GM18511 (cell line): ENCODE measurements at regions not wholly inside any gene's neighbourhood (a gene's known extent, or its start where the extent isn't known, plus 50 kb on each side); places are given as distances from the start of the nearest gene placed in this dataset.
"Not testable (repeated sequence)": the region's sequence is repeated elsewhere in the genome, so short reads cannot be mapped to it uniquely, and the experiment has no call there.

Source experiments
- ATAC-seq: cut with Tn5 transposase; IDR thresholded peaks from one replicate; pipeline ENCODE4 v1.9.1; 2021; ENCODE audit warnings: mild to moderate bottlenecking, moderate library complexity; ENCODE audit not compliant: unreplicated experiment

- no peak for ATAC-seq
Observed at GRCh38 chr13:61664801-61665705, 249.4 kb upstream of the PCDH20 start.

GRCh38 chr13:61654481-61654880 is 238.8 kb upstream of the PCDH20 start:
- ATAC-seq = no peak

GRCh38 chr13:61648547-61648946 is 232.9 kb upstream of the PCDH20 start:
- ATAC-seq = no peak

GRCh38 chr13:61612192-61612591 is 196.5 kb upstream of the PCDH20 start:
- no peak for ATAC-seq

- no peak for ATAC-seq
Observed at GRCh38 chr13:61608138-61608537, 192.5 kb upstream of the PCDH20 start.

GRCh38 chr13:61600360-61601033 is 184.8 kb upstream of the PCDH20 start:
- ATAC-seq = no peak

- ATAC-seq = no peak
Observed at GRCh38 chr13:61592489-61592888, 176.8 kb upstream of the PCDH20 start.

GRCh38 chr13:61575973-61576372 is 160.3 kb upstream of the PCDH20 start:
- no peak for ATAC-seq

- ATAC-seq = no peak
Observed at GRCh38 chr13:61563645-61564044, 148.0 kb upstream of the PCDH20 start.

- no peak for ATAC-seq
Observed at GRCh38 chr13:61546911-61547310, 131.3 kb upstream of the PCDH20 start.

GRCh38 chr13:61546413-61546812 is 130.8 kb upstream of the PCDH20 start:
- ATAC-seq = no peak

- ATAC-seq = no peak
Observed at GRCh38 chr13:61536433-61536832, 120.8 kb upstream of the PCDH20 start.

- no peak for ATAC-seq
Observed at GRCh38 chr13:61531383-61532065, 115.9 kb upstream of the PCDH20 start.

- not testable (repeated sequence) for ATAC-seq
Observed at GRCh38 chr13:61519214-61519613, 103.6 kb upstream of the PCDH20 start.

- no peak for ATAC-seq
Observed at GRCh38 chr13:61508936-61509335, 93.3 kb upstream of the PCDH20 start.

GRCh38 chr13:61500176-61500575 is 84.5 kb upstream of the PCDH20 start:
- no peak for ATAC-seq

- ATAC-seq = no peak
Observed at GRCh38 chr13:61495648-61496047, 80.0 kb upstream of the PCDH20 start.

GRCh38 chr13:61493556-61493955 is 77.9 kb upstream of the PCDH20 start:
- ATAC-seq = not testable (repeated sequence)

- no peak for ATAC-seq
Observed at GRCh38 chr13:61486496-61486895, 70.8 kb upstream of the PCDH20 start.

GRCh38 chr13:61485128-61485765 is 69.6 kb upstream of the PCDH20 start:
- ATAC-seq = no peak

GRCh38 chr13:61477619-61478018 is 62.0 kb upstream of the PCDH20 start:
- ATAC-seq = no peak
